Large intestine (tissue), 3 donors: ENCODE measurements at regions not wholly inside any gene's neighbourhood (a gene's known extent, or its start where the extent isn't known, plus 50 kb on each side); places are given as distances from the start of the nearest gene placed in this dataset.

Source experiments
- DNase-seq, 2 donors: peaks; one replicate each; pipeline versions ENCODE4 v3.0.0 to v3.0.0-alpha.2; 2013
- H3K27ac ChIP-seq: one replicate; pipeline ENCODE4 v1.5.1; 2013; ENCODE audit warnings: low read length
- H3K27me3 ChIP-seq: 2 replicates; pipeline ENCODE4 v1.6.1; 2013; ENCODE audit warnings: low read length; ENCODE audit not compliant: control insufficient read depth, insufficient read depth
- H3K36me3 ChIP-seq: 2 replicates; pipeline ENCODE4 v1.6.1; 2013; ENCODE audit warnings: low read length; ENCODE audit not compliant: control insufficient read depth, insufficient read depth
- H3K4me1 ChIP-seq: one replicate; pipeline ENCODE4 v1.6.1; 2013; ENCODE audit warnings: low read length; ENCODE audit not compliant: control insufficient read depth, insufficient read depth
- H3K4me3 ChIP-seq: one replicate; pipeline ENCODE4 v1.5.1; 2013; ENCODE audit warnings: low read length
- H3K9me3 ChIP-seq: one replicate; pipeline ENCODE4 v1.6.1; 2013; ENCODE audit warnings: mild to moderate bottlenecking, low read depth, low read length, moderate library complexity; ENCODE audit not compliant: control insufficient read depth
- WGBS: methylation state at CpG from one replicate; pipeline ENCODE4 v1.1.5; 2013; ENCODE audit warnings: low lambda C conversion rate; ENCODE audit not compliant: insufficient coverage; 5-methylcytosine and 5-hydroxymethylcytosine counted together

DNA sequence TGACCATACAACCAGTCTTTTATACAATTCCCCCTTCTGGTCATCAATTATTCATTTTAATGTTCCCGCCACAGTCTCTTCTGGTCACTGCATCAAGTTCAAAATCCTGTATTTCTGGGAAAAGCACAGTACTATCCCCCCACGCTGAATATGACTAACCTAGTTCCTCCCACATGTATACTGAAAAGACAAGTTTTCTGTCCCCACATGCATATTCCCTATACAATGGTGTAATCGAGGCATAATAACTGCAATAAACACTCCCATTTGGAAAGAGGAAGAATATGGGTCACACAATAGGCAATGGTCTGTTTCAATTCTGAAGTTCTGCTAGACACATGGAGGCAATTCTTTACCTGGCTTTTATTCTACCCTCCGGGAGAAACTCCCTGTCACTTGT is 344.9 kb downstream of the EFNA5 start:
- no peak for DNase-seq
- no CpG with 5 or more reads among the region's 4 CpGs for WGBS
- no peaks in the 10 kb centered on the region for H3K27me3 ChIP-seq
- H3K36me3 ChIP-seq = no peaks in the 10 kb centered on the region
- H3K9me3 ChIP-seq = no peaks in the 10 kb centered on the region
- H3K4me1 ChIP-seq = no peaks in the 10 kb centered on the region
- no peak overlapping the region for H3K4me3 ChIP-seq
- H3K27ac ChIP-seq = no peak overlapping the region

DNA sequence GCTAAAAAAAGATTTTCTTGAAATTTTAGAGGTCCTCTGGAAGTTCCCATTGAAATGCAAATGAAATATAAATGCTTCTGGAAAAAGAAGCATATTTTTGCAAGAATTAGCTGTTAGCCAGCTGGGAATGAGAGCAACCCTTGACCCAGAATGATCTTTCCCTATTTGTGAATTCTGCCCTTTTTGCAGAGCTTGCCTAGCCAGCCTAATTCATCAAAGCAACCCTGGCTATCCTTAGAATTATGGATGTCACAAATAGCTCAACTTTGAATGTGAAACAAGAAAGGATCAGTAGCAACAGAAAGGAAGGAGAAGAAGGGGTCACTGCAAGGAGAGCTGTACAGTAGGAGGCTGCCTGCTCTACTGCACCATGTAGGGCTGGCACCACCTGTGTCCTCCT is 345.9 kb downstream of the EFNA5 start:
- Histone ChIP-seq H3K4me3 (no peak overlapping the region), H3K27me3 (no peaks in the 10 kb centered on the region), H3K4me1 (no peaks in the 10 kb centered on the region), H3K27ac (no peak overlapping the region), H3K9me3 (no peaks in the 10 kb centered on the region), H3K36me3 (no peaks in the 10 kb centered on the region)
- DNase-seq = no peak

DNA sequence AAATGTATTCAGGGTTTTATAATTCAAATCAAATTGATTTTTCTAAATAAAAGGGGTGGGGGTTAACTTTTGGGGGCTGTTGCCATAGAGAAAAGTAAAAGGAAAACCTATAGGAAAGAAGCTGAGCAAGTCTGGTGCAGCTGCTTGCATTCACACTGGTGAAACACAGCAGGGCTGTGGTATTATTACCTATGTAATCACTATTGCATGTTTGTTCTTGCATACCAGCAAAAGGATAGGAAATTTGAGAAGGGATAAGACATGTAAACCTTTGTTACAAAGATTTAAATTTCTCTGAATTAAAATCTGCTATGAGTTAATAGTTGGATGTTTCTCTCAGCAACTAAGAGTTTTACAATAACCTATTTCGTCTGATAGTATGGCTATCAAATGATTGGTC is 346.7 kb downstream of the EFNA5 start:
- no CpG with 5 or more reads among the region's 1 CpG for WGBS

DNA sequence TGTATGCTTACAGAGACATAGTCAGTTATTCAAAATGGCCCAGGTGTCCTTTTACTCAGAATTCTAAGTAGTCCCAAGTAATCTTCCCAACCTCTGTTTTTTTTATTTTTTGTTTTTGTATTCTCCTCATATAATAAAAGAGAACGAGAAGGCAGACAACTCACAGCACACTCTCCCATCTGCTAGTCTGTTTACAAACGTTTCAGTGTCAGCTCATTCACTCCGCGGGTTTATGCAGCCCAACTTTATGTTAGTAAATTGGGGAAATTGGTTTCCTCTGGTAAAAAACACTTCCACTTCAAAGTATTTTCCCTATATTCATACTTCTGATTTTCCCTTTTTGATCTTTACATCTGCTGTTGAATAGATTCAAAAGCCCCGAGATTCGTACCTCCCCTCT is 347.2 kb downstream of the EFNA5 start:
- no peak for DNase-seq
- H3K36me3 ChIP-seq = no peaks in the 10 kb centered on the region
- no peak overlapping the region for H3K4me3 ChIP-seq
- no peak overlapping the region for H3K27ac ChIP-seq
- WGBS = 81% methylated on average over 4 of the region's 6 CpGs
- H3K9me3 ChIP-seq = no peaks in the 10 kb centered on the region
- H3K27me3 ChIP-seq = no peaks in the 10 kb centered on the region
- no peaks in the 10 kb centered on the region for H3K4me1 ChIP-seq

More for the DNA sequence above, 346.7 kb downstream of the EFNA5 start:
- no peaks in the 10 kb centered on the region for H3K9me3 ChIP-seq
- H3K4me3 ChIP-seq = no peak overlapping the region
- H3K27me3 ChIP-seq = no peaks in the 10 kb centered on the region
- DNase-seq = no peak
- H3K4me1 ChIP-seq = no peaks in the 10 kb centered on the region
- H3K27ac ChIP-seq = no peak overlapping the region
- H3K36me3 ChIP-seq = no peaks in the 10 kb centered on the region

DNA sequence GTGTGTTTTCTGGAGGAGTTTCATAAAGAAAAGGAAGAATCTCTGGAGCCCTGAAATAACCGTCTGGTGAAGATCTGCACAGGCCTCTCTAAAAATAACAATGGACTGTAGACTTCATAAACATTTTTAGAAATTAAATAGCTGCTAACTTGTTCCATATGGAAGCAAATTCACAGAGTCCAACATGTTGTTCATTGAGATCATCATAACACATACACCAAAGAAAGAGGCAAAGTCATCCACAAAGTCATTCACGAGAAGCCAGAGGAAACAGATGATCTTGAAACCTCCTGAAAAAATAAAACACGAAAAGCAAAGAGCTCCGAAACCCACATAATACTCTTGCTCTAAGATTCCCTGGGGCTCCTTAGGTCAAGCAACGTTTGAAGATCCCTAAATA is 347.8 kb downstream of the EFNA5 start:
- Histone ChIP-seq H3K9me3 (no peaks in the 10 kb centered on the region), H3K27ac (no peak overlapping the region), H3K27me3 (no peaks in the 10 kb centered on the region), H3K4me3 (no peak overlapping the region), H3K36me3 (no peaks in the 10 kb centered on the region), H3K4me1 (no peaks in the 10 kb centered on the region)
- DNase-seq = no peak
- 20% methylated on average over 1 of the region's 5 CpGs for WGBS

DNA sequence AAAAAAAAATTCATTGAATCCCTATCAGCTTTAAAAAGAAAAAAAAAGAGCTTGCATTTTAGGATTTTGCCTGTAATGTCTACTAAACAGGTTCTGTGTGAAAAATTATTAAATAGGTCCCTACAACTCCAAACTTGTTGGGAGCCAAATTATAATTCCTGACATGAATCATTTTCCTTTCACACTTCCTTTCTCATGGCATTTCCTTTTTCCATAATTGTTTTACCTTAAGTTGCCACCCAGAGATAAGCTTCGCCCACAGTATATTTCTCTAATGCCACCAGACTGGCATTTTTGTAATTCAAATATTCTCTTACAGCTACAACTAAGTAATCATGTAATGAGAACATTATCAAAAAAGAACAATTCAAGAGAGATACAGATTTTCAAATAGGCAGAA is 348.8 kb downstream of the EFNA5 start:
- no peaks in the 10 kb centered on the region for H3K27me3 ChIP-seq
- WGBS = no CpG with 5 or more reads among the region's 1 CpG
- no peaks in the 10 kb centered on the region for H3K4me1 ChIP-seq
- no peak for DNase-seq
- H3K36me3 ChIP-seq = no peaks in the 10 kb centered on the region
- H3K27ac ChIP-seq = no peak overlapping the region
- H3K9me3 ChIP-seq = no peaks in the 10 kb centered on the region
- H3K4me3 ChIP-seq = no peak overlapping the region

DNA sequence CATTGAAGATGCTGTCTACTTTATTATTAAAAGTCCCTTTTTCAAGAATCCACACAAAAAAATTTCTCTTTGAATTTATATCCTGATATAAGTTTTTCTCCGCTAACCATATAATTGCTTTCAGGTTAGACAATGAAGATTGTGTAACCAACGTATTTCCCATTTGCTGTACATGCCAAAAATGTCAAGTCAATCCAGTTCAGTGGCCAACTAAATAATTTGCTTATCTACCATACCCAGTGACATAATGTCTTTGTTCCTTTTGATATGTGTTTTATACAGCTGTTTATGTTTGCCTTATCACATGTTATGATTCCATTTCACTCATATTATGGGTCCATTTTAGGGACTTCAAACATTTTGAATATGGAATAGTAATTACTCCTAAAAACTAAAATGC is 349.9 kb downstream of the EFNA5 start:
- Histone ChIP-seq H3K4me1 (no peaks in the 10 kb centered on the region), H3K36me3 (no peaks in the 10 kb centered on the region), H3K4me3 (no peak overlapping the region), H3K9me3 (no peaks in the 10 kb centered on the region), H3K27me3 (no peaks in the 10 kb centered on the region), H3K27ac (no peak overlapping the region)
- 100% methylated on average over 2 of the region's 2 CpGs for WGBS
- no peak for DNase-seq

DNA sequence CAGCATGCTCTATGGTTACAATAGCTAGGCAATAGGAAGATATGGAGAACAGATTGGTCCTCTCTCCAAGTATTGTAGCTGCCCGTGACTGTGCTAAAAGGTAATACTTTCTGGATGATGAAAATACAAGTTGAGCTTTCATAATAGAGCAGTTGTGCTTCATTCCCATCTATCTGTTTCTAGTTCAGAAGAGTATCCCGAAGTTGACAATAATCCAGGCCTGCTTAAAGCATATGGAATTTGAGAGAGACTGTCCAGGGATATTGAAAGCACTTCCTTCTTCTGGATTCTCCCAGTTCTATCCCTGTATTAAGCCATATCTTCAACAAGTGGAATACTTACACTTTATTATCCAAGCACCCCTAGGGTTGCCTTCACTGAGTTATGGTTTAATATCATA is 350.4 kb downstream of the EFNA5 start:
- no CpG with 5 or more reads among the region's 2 CpGs for WGBS
- no peak overlapping the region for H3K27ac ChIP-seq
- H3K4me1 ChIP-seq = no peaks in the 10 kb centered on the region
- no peaks in the 10 kb centered on the region for H3K9me3 ChIP-seq
- no peak for DNase-seq
- H3K27me3 ChIP-seq = no peaks in the 10 kb centered on the region
- no peaks in the 10 kb centered on the region for H3K36me3 ChIP-seq
- no peak overlapping the region for H3K4me3 ChIP-seq

DNA sequence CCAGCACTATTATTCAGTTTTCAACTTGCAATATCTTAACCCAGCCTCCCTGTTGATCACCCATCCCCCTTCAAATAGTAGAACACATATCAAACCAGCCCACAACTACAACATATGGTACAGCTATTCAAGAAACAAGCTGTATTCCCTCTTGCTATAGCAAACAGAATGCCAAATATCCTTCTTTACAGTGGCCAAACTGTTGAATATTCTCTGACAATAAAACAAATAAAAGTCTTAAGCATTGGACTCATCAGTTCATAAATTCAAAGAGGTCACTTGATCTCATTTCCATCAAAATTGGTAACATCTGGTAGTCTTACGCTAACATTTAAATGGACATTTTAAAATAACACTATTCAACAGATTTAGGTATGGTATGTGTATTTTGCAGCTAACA is 350.8 kb downstream of the EFNA5 start:
- H3K4me1 ChIP-seq = no peaks in the 10 kb centered on the region
- no peak for DNase-seq
- H3K4me3 ChIP-seq = no peak overlapping the region
- 100% methylated on average over 1 of the region's 1 CpG for WGBS
- no peak overlapping the region for H3K27ac ChIP-seq
- H3K36me3 ChIP-seq = no peaks in the 10 kb centered on the region
- H3K27me3 ChIP-seq = no peaks in the 10 kb centered on the region
- no peaks in the 10 kb centered on the region for H3K9me3 ChIP-seq

DNA sequence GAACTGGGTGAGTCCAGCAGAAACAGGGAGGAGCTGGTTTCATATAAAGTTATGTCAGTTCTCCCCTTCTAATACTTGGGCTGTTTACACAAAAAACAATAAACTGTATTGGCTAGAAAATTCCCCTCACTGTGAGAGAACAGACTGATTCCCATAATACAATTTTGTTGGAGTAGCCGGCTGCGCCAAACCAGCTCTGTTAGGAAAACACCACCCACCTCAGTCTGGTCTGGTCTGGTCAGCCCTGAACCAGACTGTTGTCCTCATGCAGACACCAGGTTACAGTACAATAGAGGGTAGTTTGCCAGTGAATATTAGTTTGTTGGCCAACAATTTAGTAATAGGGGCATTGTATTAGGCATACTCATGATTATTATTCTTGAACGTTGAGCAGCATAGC is 356.4 kb downstream of the EFNA5 start:
- Histone ChIP-seq H3K36me3 (no peaks in the 10 kb centered on the region), H3K27me3 (no peaks in the 10 kb centered on the region), H3K27ac (no peak overlapping the region), H3K9me3 (no peaks in the 10 kb centered on the region), H3K4me3 (no peak overlapping the region), H3K4me1 (no peaks in the 10 kb centered on the region)
- WGBS = no CpG with 5 or more reads among the region's 3 CpGs
- DNase-seq = no peak

DNA sequence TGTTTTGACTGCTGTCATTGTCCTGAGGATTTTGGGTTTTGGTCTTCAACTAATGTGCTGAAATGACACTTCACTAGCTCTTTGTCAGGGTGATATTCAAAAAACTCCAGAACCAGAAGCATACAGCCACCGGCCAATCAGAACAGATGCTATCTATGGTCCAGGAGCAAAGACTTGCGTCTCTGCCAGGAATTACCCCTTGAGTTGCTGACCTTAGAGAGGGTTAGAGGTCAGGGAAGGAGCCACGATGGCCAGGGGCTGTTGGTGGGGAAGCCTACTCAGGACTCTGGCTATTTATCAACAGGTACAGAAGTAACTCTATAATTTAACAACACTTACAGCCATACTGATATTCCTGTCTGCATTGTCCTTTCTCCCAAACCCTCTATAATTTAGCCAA is 356.8 kb downstream of the EFNA5 start:
- no CpG with 5 or more reads among the region's 3 CpGs for WGBS
- Histone ChIP-seq H3K4me3 (no peak overlapping the region), H3K36me3 (no peaks in the 10 kb centered on the region), H3K9me3 (no peaks in the 10 kb centered on the region), H3K27ac (no peak overlapping the region), H3K4me1 (no peaks in the 10 kb centered on the region), H3K27me3 (no peaks in the 10 kb centered on the region)
- no peak for DNase-seq
